IMR-90 (cell line): ENCODE measurements at regions not wholly inside any gene's neighbourhood (a gene's known extent, or its start where the extent isn't known, plus 50 kb on each side); places are given as distances from the start of the nearest gene placed in this dataset.

Experiments used
- ATAC-seq: fragments of 200-7000 bp; cut with Tn5 transposase; 2 replicates; pipeline ENCODE4 v1.9.1; 2020; ENCODE audit warnings: low read depth, mild to moderate bottlenecking, moderate library complexity
- BruUV-seq: library from RNA; stranded (reverse); fragments of 400-500 nt; replicated peaks from 2 replicates; lab custom pipeline; 2021; lab: Mats Ljungman, UMichigan
- CTCF ChIA-PET: fragments of 300-600 bp; formaldehyde crosslinking; extraction: SDS; loops from one replicate; lab custom pipeline; 2021; ENCODE audit warnings: antibody characterized with exemption; lab: Yijun Ruan, JAX
- POLR2A ChIA-PET: fragments of 300-600 bp; sonication (Branson Sonifier 250); formaldehyde crosslinking; loops from one replicate; lab custom pipeline; 2022; ENCODE audit warnings: antibody characterized with exemption; ENCODE audit not compliant: unreplicated experiment; lab: Charles Lee
- DNase-seq: peaks from one replicate; pipeline ENCODE4 v3.0.0; 2013
- H2AFZ ChIP-seq: replicated peaks from 2 replicates; pipeline ENCODE3; 2013; ENCODE audit warnings: low read length, mild to moderate bottlenecking; ENCODE audit not compliant: poor library complexity
- H2AK5ac ChIP-seq: 2 replicates; pipeline ENCODE4 v1.6.1; 2013; ENCODE audit warnings: low read depth, low read length, inconsistent platforms
- H2AK9ac ChIP-seq: replicated peaks from 2 replicates; pipeline ENCODE3; 2013; ENCODE audit warnings: mild to moderate bottlenecking, low read depth, low read length, moderate library complexity; ENCODE audit not compliant: poor library complexity
- H2BK120ac ChIP-seq: 2 replicates; pipeline ENCODE4 v1.6.1; 2013; ENCODE audit warnings: low read depth, low read length, inconsistent platforms
- H2BK15ac ChIP-seq: 3 replicates; pipeline ENCODE4 v1.6.1; 2013; ENCODE audit warnings: low read depth, low read length, inconsistent platforms
- H2BK20ac ChIP-seq: 2 replicates; pipeline ENCODE4 v1.6.1; 2013; ENCODE audit warnings: low read depth, mild to moderate bottlenecking, inconsistent platforms, low read length, moderate library complexity
- H2BK5ac ChIP-seq: 2 replicates; pipeline ENCODE4 v1.6.1; 2013; ENCODE audit warnings: mild to moderate bottlenecking, low read depth, low read length, inconsistent platforms; ENCODE audit not compliant: poor library complexity, severe bottlenecking
- H3K14ac ChIP-seq: replicated peaks from 2 replicates; pipeline ENCODE4 v1.6.1; 2013; ENCODE audit warnings: low read depth, low read length, inconsistent platforms
- H3K18ac ChIP-seq: 2 replicates; pipeline ENCODE4 v1.6.1; 2013; ENCODE audit warnings: low read depth, low read length, control low read depth
- H3K23ac ChIP-seq: 2 replicates; pipeline ENCODE4 v1.6.1; 2013; ENCODE audit warnings: low read depth, low read length, inconsistent platforms
- H3K27ac ChIP-seq: 2 replicates; pipeline ENCODE4 v1.5.1; 2013; ENCODE audit warnings: mild to moderate bottlenecking, control low read depth, low read length; ENCODE audit not compliant: insufficient read depth
- H3K27me3 ChIP-seq: 2 replicates; pipeline ENCODE4 v1.6.1; 2013; ENCODE audit warnings: low read length; ENCODE audit not compliant: control insufficient read depth, insufficient read depth
- H3K36me3 ChIP-seq: 2 replicates; pipeline ENCODE4 v1.6.1; 2013; ENCODE audit warnings: low read length, mixed read lengths; ENCODE audit not compliant: control insufficient read depth, insufficient read depth
- H3K4ac ChIP-seq: 2 replicates; pipeline ENCODE4 v1.6.1; 2013; ENCODE audit warnings: low read depth, low read length, inconsistent platforms
- H3K4me1 ChIP-seq: 2 replicates; pipeline ENCODE4 v1.6.1; 2013; ENCODE audit warnings: low read length, mixed read lengths; ENCODE audit not compliant: control insufficient read depth, insufficient read depth
- H3K4me2 ChIP-seq: 2 replicates; pipeline ENCODE4 v1.6.1; 2013; ENCODE audit warnings: low read depth, mild to moderate bottlenecking, control low read depth, low read length, moderate library complexity
- H3K4me3 ChIP-seq: 2 replicates; pipeline ENCODE4 v1.5.1; 2013; ENCODE audit warnings: low read depth, mild to moderate bottlenecking, control low read depth, low read length, moderate library complexity; ENCODE audit not compliant: insufficient read depth
- H3K56ac ChIP-seq: 2 replicates; pipeline ENCODE4 v1.6.1; 2013; ENCODE audit warnings: low read length, inconsistent platforms; ENCODE audit not compliant: insufficient read depth; ENCODE audit errors: extremely low read depth
- H3K79me1 ChIP-seq, 2 experiments: 2 replicates each; pipeline ENCODE4 v1.6.1; 2013; ENCODE audit warnings: low read length in 2 of 2, inconsistent platforms in 1 of 2, low read depth in 1 of 2
- H3K9ac ChIP-seq: 2 replicates; pipeline ENCODE4 v1.6.1; 2013; ENCODE audit warnings: low read depth, low read length, control low read depth
- H3K9me1 ChIP-seq: 2 replicates; pipeline ENCODE4 v1.6.1; 2013; ENCODE audit warnings: low read length, inconsistent platforms; ENCODE audit not compliant: insufficient read depth
- H3K9me3 ChIP-seq: 2 replicates; pipeline ENCODE4 v1.6.1; 2013; ENCODE audit warnings: low read length; ENCODE audit not compliant: control insufficient read depth, insufficient read depth
- H4K20me1 ChIP-seq: 2 replicates; pipeline ENCODE4 v1.6.1; 2013; ENCODE audit warnings: low read length, inconsistent platforms; ENCODE audit not compliant: insufficient read depth
- H4K5ac ChIP-seq: 2 replicates; pipeline ENCODE4 v1.6.1; 2013; ENCODE audit warnings: mild to moderate bottlenecking, low read depth, low read length, control low read depth
- H4K8ac ChIP-seq, 2 experiments: 2 replicates each; pipeline ENCODE4 v1.6.1; 2013; ENCODE audit warnings: low read depth in 2 of 2, low read length in 2 of 2, control low read depth in 1 of 2, inconsistent platforms in 1 of 2
- H4K91ac ChIP-seq: 2 replicates; pipeline ENCODE4 v1.6.1; 2013; ENCODE audit warnings: low read depth, low read length, inconsistent platforms; ENCODE audit not compliant: insufficient read depth
- BHLHE40 ChIP-seq: fragments of 150-350 bp; IDR thresholded peaks from 2 replicates; pipeline ENCODE4 v1.6.1; 2016; ENCODE audit warnings: mild to moderate bottlenecking, low read depth, low read length
- CEBPB ChIP-seq: IDR thresholded peaks from 2 replicates; pipeline ENCODE4 v1.6.1; 2012; ENCODE audit warnings: low read depth, low read length, improper control_type of control experiment
- CHD1 ChIP-seq: IDR thresholded peaks from 2 replicates; pipeline ENCODE4 v1.6.1; 2012; ENCODE audit warnings: low read depth, low read length, improper control_type of control experiment
- FOS ChIP-seq: fragments of 150-350 bp; IDR thresholded peaks from 2 replicates; pipeline ENCODE4 v1.6.1; 2016; ENCODE audit warnings: low read depth, low read length
- MAFK ChIP-seq: IDR thresholded peaks from 2 replicates; pipeline ENCODE4 v1.6.1; 2012; ENCODE audit warnings: low read depth, low read length, improper control_type of control experiment
- MAZ ChIP-seq: IDR thresholded peaks from 2 replicates; pipeline ENCODE4 v1.6.1; 2012; ENCODE audit warnings: low read depth, mild to moderate bottlenecking, low read length, improper control_type of control experiment, moderate library complexity, borderline replicate concordance
- NFE2L2 ChIP-seq: fragments of 150-350 bp; IDR thresholded peaks from 2 replicates; pipeline ENCODE4 v1.6.1; 2016; ENCODE audit warnings: low read depth, mild to moderate bottlenecking, low read length
- POLR2A ChIP-seq: IDR thresholded peaks from 2 replicates; pipeline ENCODE4 v1.6.1; 2012; ENCODE audit warnings: mild to moderate bottlenecking, low read depth, low read length
- RAD21 ChIP-seq: IDR thresholded peaks from 2 replicates; pipeline ENCODE4 v1.6.1; 2012; ENCODE audit warnings: low read length, improper control_type of control experiment
- RCOR1 ChIP-seq: IDR thresholded peaks from 2 replicates; pipeline ENCODE4 v1.6.1; 2012; ENCODE audit warnings: mild to moderate bottlenecking, low read length, improper control_type of control experiment; ENCODE audit not compliant: insufficient replicate concordance
- RFX5 ChIP-seq: IDR thresholded peaks from 2 replicates; pipeline ENCODE4 v1.8.0; 2012; ENCODE audit warnings: low read depth, mild to moderate bottlenecking, low read length, moderate library complexity
- SMC3 ChIP-seq: fragments of 150-350 bp; IDR thresholded peaks from 2 replicates; pipeline ENCODE4 v1.6.1; 2016; ENCODE audit warnings: low read depth, mild to moderate bottlenecking, antibody characterized with exemption, low read length, moderate library complexity
- WGBS, 2 experiments: methylation state at CpG; one replicate each; pipeline versions ENCODE4 v1.1.5 to v1.1.7; 2013; ENCODE audit warnings: missing lambda C conversion rate in 2 of 2; ENCODE audit not compliant: insufficient read length in 1 of 2; ENCODE audit errors: extremely low coverage in 2 of 2; 5-methylcytosine and 5-hydroxymethylcytosine counted together
- dilution Hi-C: fragments of 300-500 bp; cut with HindIII; formaldehyde crosslinking; loops from one replicate; pipeline ENCODE4 v1.14.3; 2018; ENCODE audit warnings: low sequenced_read_pairs; ENCODE audit not compliant: unreplicated experiment
- in situ Hi-C: fragments of 300-500 bp; cut with MboI; formaldehyde crosslinking; loops from 3 replicates; pipeline ENCODE4 v1.14.3; 2019; ENCODE audit warnings: low sequenced_read_pairs, inconsistent platforms, mixed read lengths
- intact Hi-C: fragments of 100-400 bp; cut with micrococcal nuclease; formaldehyde crosslinking; loops from 2 replicates; pipeline ENCODE4 v1.10.0; 2022
- TF ChIP-seq, protein P1 (sequence below): fragments of 150-350 bp; IDR thresholded peaks from 2 replicates; pipeline ENCODE4 v1.6.1; 2017; ENCODE audit warnings: mild to moderate bottlenecking, antibody characterized with exemption, low read length, low read depth
- TF ChIP-seq, protein P2 (sequence below): conservative IDR thresholded peaks from 2 replicates; pipeline ENCODE4 v1.5.1; 2012; ENCODE audit warnings: mild to moderate bottlenecking, low read depth, low read length, improper control_type of control experiment
- TF ChIP-seq, protein P3 (sequence below): fragments of 150-350 bp; IDR thresholded peaks from 2 replicates; pipeline ENCODE4 v1.6.1; 2016; ENCODE audit warnings: low read depth, mild to moderate bottlenecking, low read length, moderate library complexity, borderline replicate concordance

DNA sequence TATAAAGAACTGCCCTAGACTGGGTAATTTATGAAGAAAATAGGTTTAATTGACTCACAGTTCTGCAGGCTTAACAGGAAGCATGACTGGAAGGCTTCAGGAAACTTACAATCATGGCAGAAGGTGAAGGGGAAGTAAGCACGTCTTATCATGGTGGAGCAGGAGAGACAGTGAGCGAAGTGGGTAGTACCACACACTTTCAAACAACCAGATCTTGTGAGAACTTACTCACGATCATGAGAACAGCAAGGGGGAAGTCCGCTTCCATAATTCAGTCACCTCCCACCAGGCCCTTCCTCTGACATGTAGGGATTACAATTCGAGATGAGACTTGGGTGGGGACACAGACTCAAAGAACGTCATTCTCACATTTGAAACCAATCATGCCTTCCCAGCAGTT, 260.1 kb upstream of the FAM98A start:
- Histone ChIP-seq H3K18ac (no peak overlapping the region), H3K27me3 (no peaks in the 10 kb centered on the region), H3K4me1 (no peaks in the 10 kb centered on the region), H2AFZ (no peak overlapping the region), H4K5ac (no peak overlapping the region), H3K14ac (no peak overlapping the region), H3K36me3 (no peaks in the 10 kb centered on the region), H3K4ac (no peak overlapping the region), H3K56ac (no peak overlapping the region), H3K27ac (no peak overlapping the region), H3K23ac (no peak overlapping the region), H2BK15ac (no peak overlapping the region), H3K9ac (no peak overlapping the region), H3K4me2 (no peak overlapping the region), H2BK120ac (no peak overlapping the region), H2AK5ac (no peak overlapping the region), H2AK9ac (no peak overlapping the region), H2BK20ac (no peak overlapping the region), H3K9me1 (no peaks in the 10 kb centered on the region), H3K4me3 (no peak overlapping the region), H4K20me1 (no peaks in the 10 kb centered on the region), H3K79me1 (no peaks in the 10 kb centered on the region), H4K8ac (no peak overlapping the region), H3K9me3 (peaks cover 3% of the 10 kb centered on the region; the same call in 1 of the 2 replicates), H4K91ac (no peak overlapping the region), H2BK5ac (no peak overlapping the region)
- DNase-seq (no peak), ATAC-seq (no peak)
- ChIA-PET CTCF (no interaction called here), POLR2A (no interaction called here)
- in situ Hi-C loops (no loop called here), intact Hi-C loops (no loop called here), dilution Hi-C loops (no loop called here)
- 40% methylated on average over 1 of the region's 6 CpGs; no CpG with 5 or more reads in 1 of the 2 experiments for WGBS, 2 experiments
- TF ChIP-seq SMC3 (no peak), MAFK (no peak), RAD21 (no peak), RFX5 (no peak), FOS (no peak), POLR2A (no peak), CEBPB (no peak), RCOR1 (no peak), MAZ (no peak), BHLHE40 (no peak), NFE2L2 (no peak), CHD1 (no peak)
- TF ChIP-seq, protein P1, sequence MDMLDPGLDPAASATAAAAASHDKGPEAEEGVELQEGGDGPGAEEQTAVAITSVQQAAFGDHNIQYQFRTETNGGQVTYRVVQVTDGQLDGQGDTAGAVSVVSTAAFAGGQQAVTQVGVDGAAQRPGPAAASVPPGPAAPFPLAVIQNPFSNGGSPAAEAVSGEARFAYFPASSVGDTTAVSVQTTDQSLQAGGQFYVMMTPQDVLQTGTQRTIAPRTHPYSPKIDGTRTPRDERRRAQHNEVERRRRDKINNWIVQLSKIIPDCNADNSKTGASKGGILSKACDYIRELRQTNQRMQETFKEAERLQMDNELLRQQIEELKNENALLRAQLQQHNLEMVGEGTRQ: no peak
- TF ChIP-seq, protein P2, sequence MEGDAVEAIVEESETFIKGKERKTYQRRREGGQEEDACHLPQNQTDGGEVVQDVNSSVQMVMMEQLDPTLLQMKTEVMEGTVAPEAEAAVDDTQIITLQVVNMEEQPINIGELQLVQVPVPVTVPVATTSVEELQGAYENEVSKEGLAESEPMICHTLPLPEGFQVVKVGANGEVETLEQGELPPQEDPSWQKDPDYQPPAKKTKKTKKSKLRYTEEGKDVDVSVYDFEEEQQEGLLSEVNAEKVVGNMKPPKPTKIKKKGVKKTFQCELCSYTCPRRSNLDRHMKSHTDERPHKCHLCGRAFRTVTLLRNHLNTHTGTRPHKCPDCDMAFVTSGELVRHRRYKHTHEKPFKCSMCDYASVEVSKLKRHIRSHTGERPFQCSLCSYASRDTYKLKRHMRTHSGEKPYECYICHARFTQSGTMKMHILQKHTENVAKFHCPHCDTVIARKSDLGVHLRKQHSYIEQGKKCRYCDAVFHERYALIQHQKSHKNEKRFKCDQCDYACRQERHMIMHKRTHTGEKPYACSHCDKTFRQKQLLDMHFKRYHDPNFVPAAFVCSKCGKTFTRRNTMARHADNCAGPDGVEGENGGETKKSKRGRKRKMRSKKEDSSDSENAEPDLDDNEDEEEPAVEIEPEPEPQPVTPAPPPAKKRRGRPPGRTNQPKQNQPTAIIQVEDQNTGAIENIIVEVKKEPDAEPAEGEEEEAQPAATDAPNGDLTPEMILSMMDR: no peak
- TF ChIP-seq, protein P3, sequence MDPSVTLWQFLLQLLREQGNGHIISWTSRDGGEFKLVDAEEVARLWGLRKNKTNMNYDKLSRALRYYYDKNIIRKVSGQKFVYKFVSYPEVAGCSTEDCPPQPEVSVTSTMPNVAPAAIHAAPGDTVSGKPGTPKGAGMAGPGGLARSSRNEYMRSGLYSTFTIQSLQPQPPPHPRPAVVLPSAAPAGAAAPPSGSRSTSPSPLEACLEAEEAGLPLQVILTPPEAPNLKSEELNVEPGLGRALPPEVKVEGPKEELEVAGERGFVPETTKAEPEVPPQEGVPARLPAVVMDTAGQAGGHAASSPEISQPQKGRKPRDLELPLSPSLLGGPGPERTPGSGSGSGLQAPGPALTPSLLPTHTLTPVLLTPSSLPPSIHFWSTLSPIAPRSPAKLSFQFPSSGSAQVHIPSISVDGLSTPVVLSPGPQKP: no peak
- no TSS peak for BruUV-seq
